ENCODE measurements at regions not wholly inside any gene's neighbourhood (a gene's known extent, or its start where the extent isn't known, plus 50 kb on each side); places are given as distances from the start of the nearest gene placed in this dataset.

GRCh38 chr2:41926614-41927580 is 120.9 kb upstream of the PKDCC start:
- DNase-seq (ENCODE audit: low spot score), result no peak

- no peak for DNase-seq (ENCODE audit: low spot score)
Observed at GRCh38 chr2:41927581-41928264, 120.1 kb upstream of the PKDCC start.

- no peak for DNase-seq (ENCODE audit: low spot score)
Observed at GRCh38 chr2:41928526-41928925, 119.3 kb upstream of the PKDCC start.

- DNase-seq (ENCODE audit: low spot score), result peak; percentile 80
Observed at GRCh38 chr2:41930807-41931566, 116.8 kb upstream of the PKDCC start.

GRCh38 chr2:41932241-41933045 is 115.4 kb upstream of the PKDCC start:
- no peak for DNase-seq (ENCODE audit: low spot score)

- no peak for DNase-seq (ENCODE audit: low spot score)
Observed at GRCh38 chr2:41933046-41933420, 114.8 kb upstream of the PKDCC start.

- DNase-seq (ENCODE audit: low spot score), result no peak
Observed at GRCh38 chr2:41933585-41934320, 114.1 kb upstream of the PKDCC start.

GRCh38 chr2:41934329-41934958 is 113.4 kb upstream of the PKDCC start:
- peak; percentile 60 for DNase-seq (ENCODE audit: low spot score)

- no peak for DNase-seq (ENCODE audit: low spot score)
Observed at GRCh38 chr2:41935002-41935401, 112.8 kb upstream of the PKDCC start.

- DNase-seq (ENCODE audit: low spot score), result no peak
Observed at GRCh38 chr2:41935825-41936224, 112.0 kb upstream of the PKDCC start.

GRCh38 chr2:41936771-41937463 is 110.9 kb upstream of the PKDCC start:
- peak; percentile 39 for DNase-seq (ENCODE audit: low spot score)

- DNase-seq (ENCODE audit: low spot score), result peak; percentile 74
Observed at GRCh38 chr2:41937464-41937906, 110.3 kb upstream of the PKDCC start.

GRCh38 chr2:41937921-41938708 is 109.7 kb upstream of the PKDCC start:
- peak; percentile 69 for DNase-seq (ENCODE audit: low spot score)

- peak; percentile 51 for DNase-seq (ENCODE audit: low spot score)
Observed at GRCh38 chr2:41940060-41940744, 107.6 kb upstream of the PKDCC start.

GRCh38 chr2:41940745-41941063 is 107.1 kb upstream of the PKDCC start:
- DNase-seq (ENCODE audit: low spot score), result no peak

- DNase-seq (ENCODE audit: low spot score), result no peak
Observed at GRCh38 chr2:41941831-41942230, 106.0 kb upstream of the PKDCC start.

- no peak for DNase-seq (ENCODE audit: low spot score)
Observed at GRCh38 chr2:41942278-41942677, 105.5 kb upstream of the PKDCC start.

- DNase-seq (ENCODE audit: low spot score), result no peak
Observed at GRCh38 chr2:41943159-41943558, 104.7 kb upstream of the PKDCC start.

All from mesenteric fat pad (tissue), 1 donor.